ENCODE measurements at regions not wholly inside any gene's neighbourhood (a gene's known extent, or its start where the extent isn't known, plus 50 kb on each side); places are given as distances from the start of the nearest gene placed in this dataset.

DNA sequence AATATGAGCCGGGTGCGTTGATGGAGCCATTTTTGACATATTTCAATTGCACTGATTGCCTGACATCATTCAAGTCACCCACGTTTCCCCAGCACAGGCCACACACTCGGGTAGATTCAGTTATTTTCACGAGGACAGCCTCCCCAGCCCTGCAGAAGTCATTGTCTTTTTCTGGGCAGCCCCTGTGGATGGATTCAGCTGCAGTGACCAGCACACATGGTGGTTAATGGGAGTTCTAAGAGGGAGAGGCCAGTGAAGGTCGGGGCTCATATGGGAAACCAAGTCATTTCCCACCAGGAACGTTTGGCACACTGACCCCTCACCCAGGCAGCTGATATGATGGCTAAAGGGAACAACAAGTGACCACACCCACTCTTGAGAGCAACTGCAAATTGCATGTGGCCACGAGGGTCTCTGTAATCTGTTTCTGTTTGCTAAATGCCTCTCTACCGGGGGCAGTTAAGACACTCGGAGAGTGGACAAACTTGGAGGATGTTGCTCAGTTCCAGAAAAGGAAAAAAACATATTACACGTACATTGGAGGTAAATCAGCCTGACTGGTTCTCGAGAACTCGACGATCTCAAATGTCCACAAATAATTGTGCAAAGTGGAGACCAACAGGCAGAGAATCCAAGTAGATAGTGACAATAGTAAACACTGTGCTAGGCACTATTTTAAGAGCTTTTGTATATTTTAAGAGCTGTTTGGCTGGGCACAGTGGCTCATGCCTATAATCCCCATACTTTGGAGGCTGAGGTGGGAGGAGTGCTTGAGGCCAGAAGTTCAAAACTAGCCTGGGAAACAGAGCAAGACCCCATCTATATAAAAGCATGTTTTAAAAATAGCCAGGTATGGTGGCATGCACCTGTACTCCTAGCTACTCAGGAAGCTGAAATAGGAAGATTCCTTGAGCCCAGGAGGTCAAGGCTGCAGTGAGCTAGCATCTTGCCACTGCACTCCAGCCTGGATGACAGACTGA lies 167.2 kb upstream of the IRF2BP2 start:
- DNase-seq (ENCODE audit: low read depth, low spot score): no peak
- TF ChIP-seq CTCF (optimal IDR thresholded peaks at IDR 0.05 in 1 of 3, IDR thresholded peaks at IDR 0.05 in 1 of 3, conservative IDR thresholded peaks at IDR 0.05 in 1 of 3; ENCODE audit: extremely low read depth in 1 of 3, insufficient read depth in 2 of 3, low read length in 3 of 3) (no peak), EZH2 (IDR thresholded peaks at IDR 0.05; ENCODE audit: low read length) (no peak)
- Histone ChIP-seq H3K4me2 (ENCODE audit: control insufficient read depth, extremely low read depth, insufficient read depth, low read depth, low read length) (no peak overlapping the region), H3K9me1 (ENCODE audit: control insufficient read depth, extremely low read depth, insufficient read depth, low read length) (no peaks in the 10 kb centered on the region), H3K27ac (ENCODE audit: control insufficient read depth, insufficient read depth, low read length) (no peak overlapping the region), H3K9me3 (ENCODE audit: control insufficient read depth, low read depth, low read length) (peaks cover 3% of the 10 kb centered on the region), H2AFZ (ENCODE audit: control insufficient read depth, low read length) (no peak overlapping the region), H3K9ac (ENCODE audit: control insufficient read depth, extremely low read depth, insufficient read depth, low read length) (no peak overlapping the region), H3K4me3 (ENCODE audit: control insufficient read depth in 2 of 3, extremely low read depth in 1 of 3, insufficient read depth in 2 of 3, low read depth in 1 of 3, low read length in 3 of 3) (no peak overlapping the region), H3K79me2 (ENCODE audit: control insufficient read depth, insufficient read depth, low read length) (no peaks in the 10 kb centered on the region), H3K36me3 (ENCODE audit: control insufficient read depth in 2 of 2, extremely low read depth in 1 of 2, insufficient read depth in 2 of 2, low read length in 2 of 2) (no peaks in the 10 kb centered on the region), H3K27me3 (ENCODE audit: control insufficient read depth, extremely low read depth, insufficient read depth, low read length) (peaks cover 29% of the 10 kb centered on the region), H3K4me1 (ENCODE audit: control insufficient read depth, extremely low read depth, insufficient read depth, low read length) (peaks cover 7% of the 10 kb centered on the region), H4K20me1 (ENCODE audit: control insufficient read depth, extremely low read depth, insufficient read depth, low read length) (no peaks in the 10 kb centered on the region)
- dilution Hi-C loops (cut with MboI; ENCODE audit: extremely low pct_ligation_motif_present, low sequenced_read_pairs): no loop called here
- FAIRE-seq: no peak

DNA sequence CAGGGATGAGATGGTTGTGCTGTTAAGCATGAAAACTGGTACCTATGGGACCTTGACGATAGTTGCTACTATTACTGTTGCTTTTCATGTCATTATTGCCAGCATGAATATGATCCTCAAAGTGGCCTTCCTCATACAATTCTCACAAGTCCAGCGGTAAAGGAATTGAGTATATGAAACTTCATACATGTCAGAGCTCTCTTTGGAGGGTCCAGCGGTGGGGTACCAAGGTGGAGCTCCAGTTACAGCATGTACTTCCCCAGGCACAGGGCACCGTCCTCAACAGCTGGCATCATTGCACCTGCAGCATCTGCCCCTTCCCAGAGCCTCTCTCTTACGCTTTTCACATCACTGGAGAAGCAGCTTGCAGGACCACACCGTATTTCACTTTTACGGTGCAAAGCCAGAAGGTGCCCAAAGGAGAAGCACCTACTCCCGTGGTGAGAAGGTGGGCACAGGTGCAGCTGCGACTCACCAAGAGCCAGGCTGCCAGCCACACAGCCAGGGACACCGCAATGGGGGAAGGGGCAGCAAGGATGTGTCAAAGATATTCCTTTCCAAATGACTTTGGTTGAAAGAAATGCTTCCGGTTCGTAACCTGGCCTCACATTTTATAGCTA lies 166.4 kb upstream of the IRF2BP2 start:
- H4K20me1 ChIP-seq (ENCODE audit: control insufficient read depth, extremely low read depth, insufficient read depth, low read length): no peaks in the 10 kb centered on the region
- dilution Hi-C loops (cut with MboI; ENCODE audit: extremely low pct_ligation_motif_present, low sequenced_read_pairs): no loop called here
- FAIRE-seq: no peak
- DNase-seq (ENCODE audit: low read depth, low spot score): no peak
- peaks cover 15% of the 10 kb centered on the region for H3K4me1 ChIP-seq (ENCODE audit: control insufficient read depth, extremely low read depth, insufficient read depth, low read length)
- H3K4me2 ChIP-seq (ENCODE audit: control insufficient read depth, extremely low read depth, insufficient read depth, low read depth, low read length): no peak overlapping the region
- no peak overlapping the region for H3K4me3 ChIP-seq (ENCODE audit: control insufficient read depth in 2 of 3, extremely low read depth in 1 of 3, insufficient read depth in 2 of 3, low read depth in 1 of 3, low read length in 3 of 3)
- H3K27ac ChIP-seq (ENCODE audit: control insufficient read depth, insufficient read depth, low read length): no peak overlapping the region
- H3K9me1 ChIP-seq (ENCODE audit: control insufficient read depth, extremely low read depth, insufficient read depth, low read length): no peaks in the 10 kb centered on the region
- no peak overlapping the region for H3K9ac ChIP-seq (ENCODE audit: control insufficient read depth, extremely low read depth, insufficient read depth, low read length)
- H3K79me2 ChIP-seq (ENCODE audit: control insufficient read depth, insufficient read depth, low read length): no peaks in the 10 kb centered on the region
- H2AFZ ChIP-seq (ENCODE audit: control insufficient read depth, low read length): no peak overlapping the region
- H3K36me3 ChIP-seq (ENCODE audit: control insufficient read depth in 2 of 2, extremely low read depth in 1 of 2, insufficient read depth in 2 of 2, low read length in 2 of 2): no peaks in the 10 kb centered on the region
- peaks cover 24% of the 10 kb centered on the region for H3K27me3 ChIP-seq (ENCODE audit: control insufficient read depth, extremely low read depth, insufficient read depth, low read length)
- TF ChIP-seq CTCF (optimal IDR thresholded peaks at IDR 0.05 in 1 of 3, IDR thresholded peaks at IDR 0.05 in 1 of 3, conservative IDR thresholded peaks at IDR 0.05 in 1 of 3; ENCODE audit: extremely low read depth in 1 of 3, insufficient read depth in 2 of 3, low read length in 3 of 3) (no peak), EZH2 (IDR thresholded peaks at IDR 0.05; ENCODE audit: low read length) (no peak)
- H3K9me3 ChIP-seq (ENCODE audit: control insufficient read depth, low read depth, low read length): peaks cover 3% of the 10 kb centered on the region
